ENCODE measurements at regions not wholly inside any gene's neighbourhood (a gene's known extent, or its start where the extent isn't known, plus 50 kb on each side); places are given as distances from the start of the nearest gene placed in this dataset.

GRCh38 chr9:105158020-105158419 is 86.4 kb upstream of the SLC44A1 start:
- Histone ChIP-seq H3K27ac (no peak overlapping the region), H3K36me3 (replicated peaks; ENCODE audit: insufficient read depth, low read depth) (no peaks in the 10 kb centered on the region), H3K79me2 (no peaks in the 10 kb centered on the region), H4K20me1 (ENCODE audit: insufficient read depth, poor library complexity, severe bottlenecking) (no peaks in the 10 kb centered on the region), H3K4me3 (no peak overlapping the region), H3K9me2 (replicated peaks; ENCODE audit: insufficient read depth) (no peaks in the 10 kb centered on the region), H2AFZ (no peak overlapping the region), H3K4me2 (no peak overlapping the region), H3K9me3 (ENCODE audit: low read depth) (no peaks in the 10 kb centered on the region), H3K4me1 (ENCODE audit: insufficient read depth) (no peaks in the 10 kb centered on the region), H3K27me3 (no peaks in the 10 kb centered on the region)
- TF ChIP-seq CTCF (IDR thresholded peaks at IDR 0.05; ENCODE audit: poor library complexity), result no peak
- TF ChIP-seq EZH2phosphoT487 (IDR thresholded peaks at IDR 0.05; ENCODE audit: low read depth, severe bottlenecking, unreplicated experiment), result no peak
- no peak for TF ChIP-seq EZH2 (IDR thresholded peaks at IDR 0.05; ENCODE audit: borderline replicate concordance)
- DNase-seq (ENCODE audit: low spot score), result no peak
- WGBS (ENCODE audit: low lambda C conversion rate, missing lambda C conversion rate), result 97% methylated on average over 11 of the region's 12 CpGs

DNA sequence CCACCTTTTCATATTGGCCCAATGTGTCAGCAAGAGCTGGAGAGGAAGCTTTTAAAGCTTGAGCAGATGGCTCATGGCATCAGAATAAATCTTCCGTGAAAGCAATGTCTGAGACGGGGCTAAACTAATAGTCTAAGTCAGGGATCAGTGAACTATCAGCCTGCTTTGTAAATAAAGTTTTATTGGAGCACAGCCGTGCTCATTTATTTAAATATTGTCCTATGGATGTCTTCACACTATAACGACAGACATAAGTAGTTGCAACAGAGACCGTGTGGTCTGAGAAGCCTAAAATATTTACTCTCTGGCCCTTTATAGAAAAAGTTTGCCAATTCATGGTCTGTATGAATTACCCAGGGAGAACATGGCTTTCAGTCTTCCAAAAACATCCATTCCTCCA is 85.6 kb upstream of the SLC44A1 start:
- Histone ChIP-seq H3K4me1 (ENCODE audit: insufficient read depth) (no peaks in the 10 kb centered on the region), H3K4me3 (no peak overlapping the region), H3K9me3 (ENCODE audit: low read depth) (no peaks in the 10 kb centered on the region), H3K79me2 (no peaks in the 10 kb centered on the region), H2AFZ (no peak overlapping the region), H3K36me3 (replicated peaks; ENCODE audit: insufficient read depth, low read depth) (no peaks in the 10 kb centered on the region), H4K20me1 (ENCODE audit: insufficient read depth, poor library complexity, severe bottlenecking) (no peaks in the 10 kb centered on the region), H3K4me2 (no peak overlapping the region), H3K27ac (no peak overlapping the region), H3K27me3 (no peaks in the 10 kb centered on the region), H3K9me2 (replicated peaks; ENCODE audit: insufficient read depth) (no peaks in the 10 kb centered on the region)
- 57% methylated on average over 5 of the region's 5 CpGs for WGBS (ENCODE audit: low lambda C conversion rate, missing lambda C conversion rate)
- DNase-seq (ENCODE audit: low spot score), result no peak
- TF ChIP-seq CTCF (IDR thresholded peaks at IDR 0.05; ENCODE audit: poor library complexity), result no peak
- no peak for TF ChIP-seq EZH2 (IDR thresholded peaks at IDR 0.05; ENCODE audit: borderline replicate concordance)
- no peak for TF ChIP-seq EZH2phosphoT487 (IDR thresholded peaks at IDR 0.05; ENCODE audit: low read depth, severe bottlenecking, unreplicated experiment)

DNA sequence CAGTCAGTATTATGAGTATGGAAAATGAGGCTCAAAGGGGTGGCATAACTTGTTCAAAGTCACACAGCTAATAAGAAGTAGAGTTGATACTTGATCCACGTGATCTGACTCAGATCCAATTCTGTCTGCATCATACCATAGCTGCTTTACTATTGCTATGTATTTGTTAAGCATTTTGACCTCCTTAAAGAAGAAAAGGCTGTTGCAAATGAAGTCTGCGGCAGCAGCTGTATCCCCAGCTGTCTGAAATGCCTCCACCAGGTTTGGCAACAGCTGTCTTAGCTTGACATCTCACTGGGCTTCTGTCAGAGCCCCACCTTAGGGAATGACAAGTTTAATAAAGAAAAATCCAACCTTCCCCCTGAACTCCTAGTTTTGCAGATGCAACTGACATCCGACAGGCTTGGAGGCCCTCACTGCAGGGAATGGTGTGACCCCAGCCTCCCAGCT is 75.6 kb upstream of the SLC44A1 start:
- Histone ChIP-seq H4K20me1 (ENCODE audit: insufficient read depth, poor library complexity, severe bottlenecking) (no peaks in the 10 kb centered on the region), H2AFZ (no peak overlapping the region), H3K4me3 (no peak overlapping the region), H3K27me3 (no peaks in the 10 kb centered on the region), H3K9me2 (replicated peaks; ENCODE audit: insufficient read depth) (no peaks in the 10 kb centered on the region), H3K9me3 (ENCODE audit: low read depth) (no peaks in the 10 kb centered on the region), H3K79me2 (no peaks in the 10 kb centered on the region), H3K27ac (no peak overlapping the region), H3K4me1 (ENCODE audit: insufficient read depth) (no peaks in the 10 kb centered on the region), H3K4me2 (no peak overlapping the region), H3K36me3 (replicated peaks; ENCODE audit: insufficient read depth, low read depth) (no peaks in the 10 kb centered on the region)
- TF ChIP-seq EZH2 (IDR thresholded peaks at IDR 0.05; ENCODE audit: borderline replicate concordance) (no peak), CTCF (IDR thresholded peaks at IDR 0.05; ENCODE audit: poor library complexity) (no peak), EZH2phosphoT487 (IDR thresholded peaks at IDR 0.05; ENCODE audit: low read depth, severe bottlenecking, unreplicated experiment) (no peak)
- WGBS (ENCODE audit: low lambda C conversion rate, missing lambda C conversion rate), result 83% methylated on average over 3 of the region's 3 CpGs
- no peak for DNase-seq (ENCODE audit: low spot score)

- no peaks in the 10 kb centered on the region for H3K4me1 ChIP-seq (ENCODE audit: insufficient read depth)
Measured at GRCh38 chr9:105171076-105171475, 73.4 kb upstream of the SLC44A1 start.

More at GRCh38 chr9:105171076-105171475, 73.4 kb upstream of the SLC44A1 start:
- H3K9me2 ChIP-seq (replicated peaks; ENCODE audit: insufficient read depth), result no peaks in the 10 kb centered on the region
- no peaks in the 10 kb centered on the region for H3K27me3 ChIP-seq
- H3K4me2 ChIP-seq, result no peak overlapping the region
- no peak overlapping the region for H3K27ac ChIP-seq
- no peaks in the 10 kb centered on the region for H3K9me3 ChIP-seq (ENCODE audit: low read depth)
- 38% methylated on average over 1 of the region's 1 CpG for WGBS (ENCODE audit: low lambda C conversion rate, missing lambda C conversion rate)
- no peak for TF ChIP-seq CTCF (IDR thresholded peaks at IDR 0.05; ENCODE audit: poor library complexity)
- TF ChIP-seq EZH2 (IDR thresholded peaks at IDR 0.05; ENCODE audit: borderline replicate concordance), result no peak
- no peak for TF ChIP-seq EZH2phosphoT487 (IDR thresholded peaks at IDR 0.05; ENCODE audit: low read depth, severe bottlenecking, unreplicated experiment)
- DNase-seq (ENCODE audit: low spot score), result no peak
- H3K36me3 ChIP-seq (replicated peaks; ENCODE audit: insufficient read depth, low read depth), result no peaks in the 10 kb centered on the region
- H3K79me2 ChIP-seq, result no peaks in the 10 kb centered on the region
- no peak overlapping the region for H3K4me3 ChIP-seq
- no peaks in the 10 kb centered on the region for H4K20me1 ChIP-seq (ENCODE audit: insufficient read depth, poor library complexity, severe bottlenecking)
- H2AFZ ChIP-seq, result no peak overlapping the region
